GF-D8 (cell line): ENCODE measurements at regions not wholly inside any gene's neighbourhood (a gene's known extent, or its start where the extent isn't known, plus 50 kb on each side); places are given as distances from the start of the nearest gene placed in this dataset.
"Not testable (repeated sequence)": the region's sequence is repeated elsewhere in the genome, so short reads cannot be mapped to it uniquely, and the experiment has no call there.

Experiments
- DNase-seq: peaks from one replicate; lab custom pipeline; 2025; lab: John Stamatoyannopoulos, UW

DNA sequence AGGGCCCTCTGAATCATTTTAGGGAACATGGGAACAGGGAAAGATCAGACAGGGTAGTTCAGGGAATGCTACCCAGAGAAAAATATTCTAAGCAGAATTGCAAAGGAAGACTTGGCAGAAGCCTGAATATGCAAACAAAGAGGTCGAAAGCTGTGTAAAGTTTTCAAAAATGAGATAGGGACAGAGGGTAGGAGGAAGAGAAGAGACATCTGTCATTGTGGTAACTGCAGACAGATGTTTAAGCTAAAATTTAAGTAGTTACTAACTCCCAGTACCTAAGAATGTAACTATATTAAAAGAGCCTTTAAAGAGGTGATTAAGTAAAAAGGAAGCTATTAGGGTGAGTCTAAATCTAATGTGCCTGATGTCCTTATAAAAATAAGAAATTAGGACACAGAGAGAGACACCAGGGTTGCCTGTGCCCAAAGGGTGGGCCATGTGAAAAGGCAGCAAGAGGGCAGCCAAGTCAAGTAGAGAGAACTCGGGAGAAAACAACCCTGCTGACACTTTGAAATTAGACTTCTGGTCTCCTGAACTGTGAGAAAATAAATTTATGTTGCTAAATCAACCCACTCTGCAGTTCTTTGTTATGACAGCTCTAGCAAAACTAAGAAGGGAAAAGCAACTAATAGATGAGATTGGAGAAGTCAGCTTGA, 1647.4 kb upstream of the C9orf72 start:
- DNase-seq = no peak

- DNase-seq = no peak
Measured at GRCh38 chr9:29228558-29228957, 1655.3 kb upstream of the C9orf72 start.

- DNase-seq = no peak
Measured at GRCh38 chr9:29230931-29231330, 1657.7 kb upstream of the C9orf72 start.

GRCh38 chr9:29233193-29233592, 1659.9 kb upstream of the C9orf72 start:
- DNase-seq = no peak

- DNase-seq = no peak
Measured at GRCh38 chr9:29241320-29241719, 1668.0 kb upstream of the C9orf72 start.

DNA sequence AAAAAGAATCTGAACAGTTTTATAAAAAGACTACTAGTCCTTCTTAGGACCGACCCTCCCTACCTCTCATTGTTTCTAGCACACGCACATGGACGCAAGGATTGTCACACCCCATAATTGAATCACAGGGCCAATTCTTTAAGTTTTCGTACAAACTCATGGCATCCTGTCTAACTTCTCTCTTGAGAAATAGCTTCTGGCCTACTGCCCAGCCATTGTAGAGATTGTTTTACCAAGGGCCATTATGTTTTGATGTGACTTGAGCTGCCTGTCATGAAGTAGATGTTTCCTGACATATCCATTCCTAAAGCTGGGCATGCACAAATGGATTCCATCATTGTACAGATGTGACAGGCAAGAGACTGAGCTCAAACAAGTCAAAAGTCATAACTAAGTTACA, 1672.1 kb upstream of the C9orf72 start:
- no peak for DNase-seq

DNA sequence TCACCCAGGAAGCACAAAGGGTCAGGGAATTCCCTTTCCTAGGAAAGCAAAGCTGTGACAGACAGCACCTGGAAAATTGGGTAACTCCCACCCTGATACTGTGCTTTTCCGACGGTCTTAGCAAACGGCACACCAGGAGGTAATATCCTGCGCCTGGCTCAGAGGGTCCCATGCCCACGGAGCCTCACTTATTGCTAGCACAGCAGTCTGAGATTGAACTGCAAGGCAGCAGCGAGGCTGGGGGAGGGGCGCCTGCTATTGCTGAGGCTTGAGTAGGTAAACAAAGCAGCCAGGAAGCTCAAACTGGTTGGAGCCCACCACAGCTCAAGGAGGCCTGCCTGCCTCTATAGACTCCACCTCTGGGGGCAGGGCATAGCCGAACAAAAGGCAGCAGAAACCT, 1697.1 kb upstream of the C9orf72 start:
- DNase-seq = not testable (repeated sequence)

DNA sequence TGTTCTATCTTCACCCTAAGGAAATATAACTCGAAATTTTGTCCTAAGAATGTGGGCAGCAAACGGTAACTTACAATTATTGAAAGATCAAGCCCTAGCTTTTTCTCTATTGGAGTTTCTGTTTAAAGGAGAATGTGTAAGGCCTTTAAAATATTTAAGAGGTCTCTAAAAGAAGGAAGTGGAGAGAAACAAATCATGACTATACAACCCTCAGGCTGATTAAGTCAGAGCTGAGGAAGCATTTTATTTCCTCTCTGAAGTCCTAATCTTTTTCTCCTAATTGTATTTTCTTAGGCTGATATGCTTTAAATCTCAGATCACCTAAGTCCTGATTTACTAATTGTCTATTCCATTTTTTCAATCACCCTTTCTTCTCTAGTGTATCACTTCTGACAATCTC, 1708.8 kb upstream of the C9orf72 start:
- no peak for DNase-seq

- DNase-seq = peak; percentile 13
Measured at GRCh38 chr9:29285818-29286217, 1712.5 kb upstream of the C9orf72 start.

DNA sequence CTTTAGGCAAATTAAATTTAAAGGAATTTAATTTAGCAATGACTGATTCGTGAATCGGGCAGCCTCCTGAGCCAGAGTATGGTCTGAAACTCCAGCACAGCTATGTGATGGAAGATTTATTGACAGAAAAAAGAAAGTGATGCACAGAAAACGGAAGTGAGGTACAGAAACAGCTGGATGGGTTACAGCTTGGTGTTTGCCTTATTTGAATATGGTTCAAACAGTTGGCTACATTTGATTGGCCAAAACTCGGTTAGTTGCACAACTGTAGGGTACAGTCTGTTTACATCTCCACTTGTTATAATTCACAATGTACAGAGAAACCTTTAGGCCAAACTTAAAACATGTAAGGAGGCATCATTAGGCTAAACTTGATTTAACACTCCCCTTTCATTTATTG, 1716.1 kb upstream of the C9orf72 start:
- DNase-seq = no peak

DNA sequence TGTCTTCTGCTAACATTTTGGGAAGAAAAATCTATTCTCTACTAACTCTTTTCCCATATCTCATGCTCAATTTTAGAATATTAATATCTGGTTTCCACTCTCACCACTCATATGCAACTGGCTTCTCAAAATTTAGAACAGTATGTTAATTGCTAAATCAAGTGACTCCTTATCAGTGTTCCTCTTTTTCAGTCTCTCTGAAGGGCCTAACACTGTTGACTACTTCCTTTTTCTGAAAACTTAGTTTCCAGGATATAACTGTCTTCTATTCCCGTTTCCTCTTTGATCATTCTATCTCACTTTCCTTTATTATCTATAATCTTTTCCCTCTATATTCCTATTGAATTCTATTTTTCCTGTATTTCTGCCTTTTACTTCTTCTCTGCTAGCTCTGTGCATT, 1717.2 kb upstream of the C9orf72 start:
- peak; percentile 92 for DNase-seq

GRCh38 chr9:29297592-29297991, 1724.3 kb upstream of the C9orf72 start:
- peak; percentile 64 for DNase-seq

DNA sequence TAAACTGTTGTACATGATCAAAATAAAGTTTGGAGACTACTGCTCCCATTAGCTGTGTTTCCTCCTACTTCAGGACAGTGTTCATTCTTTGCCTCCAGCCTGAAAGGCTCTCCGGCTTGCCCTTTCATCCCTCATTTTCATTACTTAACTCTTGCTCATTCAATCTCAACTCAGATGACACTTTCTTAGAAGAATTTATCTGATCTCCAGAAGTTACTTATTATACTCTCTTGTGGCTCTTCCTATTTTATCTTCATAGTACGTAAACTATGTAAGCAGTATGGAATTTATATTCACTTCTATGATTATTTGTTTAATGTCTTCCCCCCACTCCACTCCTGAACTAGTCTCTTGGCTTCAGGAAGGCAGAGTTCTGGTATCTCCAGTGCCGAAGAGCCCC, 1737.9 kb upstream of the C9orf72 start:
- DNase-seq = no peak

DNA sequence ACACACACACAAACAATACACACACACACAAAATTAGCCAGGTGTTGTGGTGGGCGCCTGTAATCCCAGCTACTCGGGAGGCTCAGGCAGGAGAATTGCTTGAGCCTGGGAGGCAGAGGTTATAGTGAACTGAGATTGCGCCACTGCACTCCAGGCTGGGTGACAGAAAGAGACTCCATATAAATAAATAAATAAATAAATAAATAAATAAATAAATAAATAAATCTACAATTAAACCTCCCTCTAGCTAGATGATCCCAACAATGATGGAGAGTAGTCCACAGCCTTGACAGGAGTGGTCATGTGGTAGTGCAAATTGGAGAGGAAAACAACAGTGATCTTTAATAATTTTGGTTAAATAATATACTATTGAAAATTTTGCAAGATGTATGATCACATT, 1739.0 kb upstream of the C9orf72 start:
- DNase-seq = no peak

- DNase-seq = no peak
Measured at GRCh38 chr9:29319736-29320513, 1746.6 kb upstream of the C9orf72 start.

DNA sequence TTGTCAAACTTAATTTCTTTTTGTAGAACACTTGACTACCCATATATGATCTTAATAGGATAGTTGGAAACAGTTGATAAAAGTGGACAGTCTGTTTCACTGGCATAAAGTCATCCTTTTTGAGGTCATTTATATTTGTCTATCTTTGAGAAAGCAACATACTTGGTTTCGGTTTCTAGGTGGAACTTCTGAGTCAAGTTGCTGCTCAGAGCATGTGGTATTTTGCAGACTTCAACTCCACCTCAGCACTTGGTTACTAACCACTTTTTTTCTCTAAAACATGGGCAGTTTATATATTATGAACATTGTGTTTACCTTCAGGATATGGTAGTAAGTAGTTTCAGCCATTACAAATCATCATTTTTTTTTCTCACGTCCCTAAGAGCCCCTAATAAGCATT, 1749.0 kb upstream of the C9orf72 start:
- no peak for DNase-seq

DNA sequence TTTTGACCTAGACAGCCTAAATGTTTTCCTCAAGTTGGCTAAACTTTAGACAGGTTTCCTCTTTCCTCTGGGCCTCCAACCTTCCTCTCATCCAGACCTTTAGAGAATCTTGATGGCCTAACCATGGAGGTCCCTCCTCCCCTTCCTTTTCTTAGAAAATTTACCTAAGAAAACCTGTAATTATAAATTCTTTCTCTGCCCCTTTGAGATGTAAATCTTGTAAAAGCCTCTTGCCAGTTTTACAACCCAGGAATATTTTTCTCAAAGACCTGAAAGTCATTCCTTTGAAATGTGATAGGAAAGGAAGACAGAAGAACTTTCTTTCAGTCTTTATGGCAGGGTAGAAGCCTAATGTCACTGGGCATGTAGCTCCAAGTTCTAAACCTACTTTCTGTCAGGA, 1752.6 kb upstream of the C9orf72 start:
- DNase-seq = no peak

GRCh38 chr9:29332789-29333188, 1759.5 kb upstream of the C9orf72 start:
- no peak for DNase-seq

GRCh38 chr9:29336281-29336680, 1763.0 kb upstream of the C9orf72 start:
- DNase-seq = no peak

- DNase-seq = no peak
Measured at GRCh38 chr9:29339387-29339786, 1766.1 kb upstream of the C9orf72 start.

DNA sequence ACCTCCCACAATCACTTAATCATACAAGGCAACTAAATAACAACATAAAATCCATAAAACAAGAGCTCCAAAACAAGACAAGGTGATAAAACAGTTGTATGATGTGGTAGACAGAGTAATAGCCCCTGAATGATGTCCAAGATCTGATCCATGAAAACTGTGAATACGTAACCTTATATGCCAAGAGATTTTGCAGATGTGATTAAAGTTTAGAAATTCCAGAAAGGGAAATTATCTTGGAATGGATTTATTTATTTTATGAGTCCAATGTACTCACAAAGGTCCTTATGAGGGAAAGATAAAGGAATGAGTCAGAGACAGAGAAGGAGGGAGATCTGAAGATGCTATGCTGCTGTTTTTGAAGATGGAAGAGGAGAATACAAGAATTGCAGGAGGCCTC, 1775.7 kb upstream of the C9orf72 start:
- DNase-seq = no peak

GRCh38 chr9:29389421-29389820, 1816.1 kb upstream of the C9orf72 start:
- DNase-seq = no peak

- DNase-seq = no peak
Measured at GRCh38 chr9:29390859-29391258, 1817.6 kb upstream of the C9orf72 start.

DNA sequence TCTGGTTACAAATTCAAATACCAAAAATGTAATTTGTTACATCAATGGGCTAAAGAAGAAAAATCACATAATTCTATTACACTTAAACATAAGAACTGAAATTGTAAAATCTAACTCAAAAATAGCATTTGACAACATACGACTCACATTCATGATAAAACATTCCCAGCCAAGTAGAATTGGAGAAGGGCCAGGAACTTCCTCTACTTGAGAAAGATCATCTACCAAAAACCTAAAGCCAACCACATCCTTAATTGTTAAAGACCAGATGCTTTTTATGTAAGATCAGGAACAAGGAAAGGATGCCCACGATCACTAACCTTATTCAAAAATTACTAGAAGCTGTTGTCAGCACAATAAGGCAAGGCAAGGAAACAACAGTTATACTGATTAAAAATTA, 1819.8 kb upstream of the C9orf72 start:
- DNase-seq = no peak
